GM12878 (cell line): ENCODE measurements at regions not wholly inside any gene's neighbourhood (a gene's known extent, or its start where the extent isn't known, plus 50 kb on each side); places are given as distances from the start of the nearest gene placed in this dataset.

Source experiments
- ATAC-seq: fragments of 200-7000 bp; cut with Tn5 transposase; 3 replicates; pipeline ENCODE4 v1.9.1; 2020; ENCODE audit warnings: mild to moderate bottlenecking, moderate library complexity
- BruUV-seq: library from RNA; stranded (reverse); fragments of 400-500 nt; replicated peaks from 2 replicates; lab custom pipeline; 2021; lab: Mats Ljungman, UMichigan
- CTCF ChIA-PET: fragments of 300-600 bp; sonication (Branson Sonifier 250); formaldehyde crosslinking; extraction: SDS; loops from one replicate; lab custom pipeline; 2021; ENCODE audit warnings: inconsistent platforms; lab: Yijun Ruan, JAX
- POLR2A ChIA-PET: fragments of 350-600 bp; formaldehyde crosslinking; extraction: SDS; loops from one replicate; lab custom pipeline; 2021; ENCODE audit warnings: inconsistent platforms; lab: Charles Lee
- RAD21 ChIA-PET: fragments of 300-600 bp; sonication (Branson Sonifier 250); formaldehyde crosslinking; loops from one replicate; lab custom pipeline; 2023; ENCODE audit warnings: antibody characterized with exemption; ENCODE audit not compliant: unreplicated experiment; lab: Charles Lee
- SMC1A ChIA-PET: fragments of 300-600 bp; sonication (Branson Sonifier 250); formaldehyde crosslinking; loops from one replicate; lab custom pipeline; 2023; ENCODE audit not compliant: unreplicated experiment, uncharacterized antibody; lab: Charles Lee
- DNase-seq: peaks from one replicate; pipeline ENCODE4 v3.0.0-alpha.2; 2011; ENCODE audit warnings: low read depth, low spot score
- FAIRE-seq: peaks from 3 replicates; lab custom pipeline; 2011; peaks lifted over from hg19 to GRCh38; lab: Jason Lieb, UNC
- H2AFZ ChIP-seq: 2 replicates; pipeline ENCODE4 v1.6.0; 2011; ENCODE audit warnings: low read depth, low read length, control low read depth; ENCODE audit not compliant: control insufficient read depth
- H3K27ac ChIP-seq: 2 replicates; pipeline ENCODE4 v1.5.1; 2011; ENCODE audit warnings: control low read depth; ENCODE audit not compliant: control insufficient read depth, insufficient read depth
- H3K27me3 ChIP-seq, 2 experiments: replicated peaks in 1 of 2; 2 replicates each; pipeline versions ENCODE4 v1.6.0 to v1.6.1; 2011; ENCODE audit warnings: low read length in 1 of 2; ENCODE audit not compliant: control insufficient read depth in 2 of 2, insufficient read depth in 2 of 2
- H3K36me3 ChIP-seq, 2 experiments: 2 replicates each; pipeline ENCODE4 v1.5.1; 2011; ENCODE audit warnings: low read length in 1 of 2; ENCODE audit not compliant: control insufficient read depth in 2 of 2, insufficient read depth in 2 of 2
- H3K4me1 ChIP-seq: 2 replicates; pipeline ENCODE4 v1.6.1; 2011; ENCODE audit warnings: mild to moderate bottlenecking, low read length, moderate library complexity, mixed read lengths; ENCODE audit not compliant: control insufficient read depth, insufficient read depth
- H3K4me2 ChIP-seq: 2 replicates; pipeline ENCODE4 v1.6.0; 2011; ENCODE audit warnings: control low read depth; ENCODE audit not compliant: control insufficient read depth, insufficient read depth
- H3K4me3 ChIP-seq: fragments of 200-600 bp; sonication (generic); 2 replicates; pipeline ENCODE4 v1.5.1; 2016
- H3K79me2 ChIP-seq: 2 replicates; pipeline ENCODE4 v1.6.0; 2011; ENCODE audit warnings: low read length; ENCODE audit not compliant: control insufficient read depth, insufficient read depth
- H3K9ac ChIP-seq: 2 replicates; pipeline ENCODE4 v1.8.0; 2011; ENCODE audit warnings: low read length, control low read depth, mixed read lengths; ENCODE audit not compliant: control insufficient read depth, insufficient read depth
- H3K9me3 ChIP-seq: replicated peaks from 3 replicates; pipeline ENCODE4 v1.5.1; 2011; ENCODE audit warnings: mild to moderate bottlenecking, low read length; ENCODE audit not compliant: control insufficient read depth, insufficient read depth
- H4K20me1 ChIP-seq: 2 replicates; pipeline ENCODE4 v1.6.0; 2011; ENCODE audit not compliant: control insufficient read depth, insufficient read depth
- BACH1 ChIP-seq: fragments of 450-650 bp; IDR thresholded peaks from 2 replicates; pipeline ENCODE4 v1.6.1; 2017; ENCODE audit warnings: mild to moderate bottlenecking, borderline replicate concordance
- BRCA1 ChIP-seq: IDR thresholded peaks from 2 replicates; pipeline ENCODE4 v1.6.1; 2011; ENCODE audit warnings: low read depth, low read length, improper control_type of control experiment
- CBX5 ChIP-seq: sonication (generic); IDR thresholded peaks from 2 replicates; pipeline ENCODE4 v1.6.1; 2016; ENCODE audit warnings: low read depth, moderate library complexity, mild to moderate bottlenecking, inconsistent platforms
- CHD2 ChIP-seq: IDR thresholded peaks from 2 replicates; pipeline ENCODE4 v1.6.1; 2011; ENCODE audit warnings: low read depth, low read length, improper control_type of control experiment, borderline replicate concordance
- CHD4 ChIP-seq: fragments of 200-600 bp; sonication (generic); IDR thresholded peaks from 2 replicates; pipeline ENCODE4 v1.6.1; 2016; ENCODE audit warnings: mild to moderate bottlenecking
- DPF2 ChIP-seq: fragments of 450-650 bp; IDR thresholded peaks from 2 replicates; pipeline ENCODE4 v1.6.1; 2017; ENCODE audit warnings: mild to moderate bottlenecking
- GATAD2B ChIP-seq: fragments of 450-650 bp; conservative IDR thresholded peaks from 2 replicates; pipeline ENCODE4 v1.6.1; 2017; ENCODE audit warnings: low read depth, mild to moderate bottlenecking, moderate library complexity
- HDGF ChIP-seq: fragments of 450-650 bp; IDR thresholded peaks from 2 replicates; pipeline ENCODE4 v1.6.1; 2016; ENCODE audit warnings: antibody characterized with exemption
- NR2F1 ChIP-seq: fragments of 450-650 bp; conservative IDR thresholded peaks from 2 replicates; pipeline ENCODE4 v1.6.1; 2017; ENCODE audit warnings: mild to moderate bottlenecking
- NRF1 ChIP-seq: conservative IDR thresholded peaks from 2 replicates; pipeline ENCODE4 v1.6.1; 2011; ENCODE audit warnings: mild to moderate bottlenecking, low read depth, low read length, improper control_type of control experiment
- PAX8 ChIP-seq: fragments of 450-650 bp; IDR thresholded peaks from 2 replicates; pipeline ENCODE4 v1.6.1; 2017; ENCODE audit warnings: mild to moderate bottlenecking, moderate library complexity
- PML ChIP-seq: IDR thresholded peaks from 2 replicates; pipeline ENCODE4 v1.6.1; 2012; ENCODE audit warnings: low read length, inconsistent platforms
- RFX5 ChIP-seq: IDR thresholded peaks from 2 replicates; pipeline ENCODE4 v1.6.1; 2011; ENCODE audit warnings: low read depth, low read length, improper control_type of control experiment
- SIN3A ChIP-seq: IDR thresholded peaks from 2 replicates; pipeline ENCODE4 v1.6.1; 2012; ENCODE audit warnings: low read depth, low read length, improper control_type of control experiment
- SMAD1 ChIP-seq: fragments of 450-650 bp; IDR thresholded peaks from 2 replicates; pipeline ENCODE4 v1.6.1; 2018; ENCODE audit warnings: mild to moderate bottlenecking, low read depth; ENCODE audit not compliant: partially characterized antibody
- SMAD5 ChIP-seq: IDR thresholded peaks from 2 replicates; pipeline ENCODE4 v1.6.1; 2016; ENCODE audit warnings: antibody characterized with exemption, low read depth
- SRF ChIP-seq, 2 experiments: IDR thresholded peaks; 2 replicates each; pipeline ENCODE4 v1.6.1; 2011; ENCODE audit warnings: low read depth in 2 of 2, low read length in 2 of 2, mild to moderate bottlenecking in 1 of 2, moderate library complexity in 1 of 2
- TARDBP ChIP-seq: IDR thresholded peaks from 2 replicates; pipeline ENCODE4 v1.6.1; 2016; ENCODE audit warnings: borderline replicate concordance
- TBL1XR1 ChIP-seq: IDR thresholded peaks from 2 replicates; pipeline ENCODE4 v1.6.1; 2012; ENCODE audit warnings: low read depth, low read length, improper control_type of control experiment
- YY1 ChIP-seq: IDR thresholded peaks from 2 replicates; pipeline ENCODE4 v1.6.1; 2011; ENCODE audit warnings: low read depth, mild to moderate bottlenecking, low read length
- WGBS: methylation state at CpG from one replicate; pipeline ENCODE4 v1.1.6; 2016; ENCODE audit warnings: low lambda C conversion rate; ENCODE audit not compliant: insufficient replicate concordance, insufficient coverage; ENCODE audit errors: missing lambda C conversion rate; 5-methylcytosine and 5-hydroxymethylcytosine counted together
- in situ Hi-C: fragments of 300-500 bp; cut with MboI; formaldehyde crosslinking; loops from 9 replicates; pipeline ENCODE4 v1.14.3; 2018; ENCODE audit warnings: mixed read lengths
- intact Hi-C: fragments of 100-400 bp; cut with micrococcal nuclease; formaldehyde crosslinking; loops from one replicate; pipeline ENCODE4 v1.14.2; 2022; ENCODE audit not compliant: unreplicated experiment

DNA sequence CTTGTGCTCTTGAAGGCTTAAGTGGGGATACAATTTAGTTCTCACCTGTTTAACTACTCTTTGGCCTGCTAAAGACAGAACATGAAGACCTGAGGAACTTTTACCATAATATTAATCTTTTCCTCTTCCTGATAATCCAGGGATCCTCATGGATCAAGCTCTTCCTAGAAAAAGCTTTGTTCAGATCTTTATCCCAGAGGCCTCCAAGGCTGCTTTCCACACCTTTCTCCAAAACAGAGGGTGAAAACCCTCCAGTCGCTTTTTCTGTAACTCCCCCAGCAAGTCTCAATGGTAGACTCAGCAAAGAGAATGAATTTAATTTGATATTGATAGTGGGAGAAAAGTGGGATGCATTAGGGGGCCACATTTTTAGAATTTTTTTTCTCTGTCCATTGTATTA, 203.6 kb downstream of the CGGBP1 start:
- ATAC-seq (no peak), FAIRE-seq (no peak), DNase-seq (no peak)
- TF ChIP-seq SMAD5 (no peak), SMAD1 (no peak)
- SMC1A ChIA-PET: no interaction called here
- POLR2A ChIA-PET: no interaction called here
- H2AFZ ChIP-seq: no peak overlapping the region
- 53% methylated on average over 1 of the region's 1 CpG for WGBS
- H3K9ac ChIP-seq: no peak overlapping the region
- H3K27ac ChIP-seq: no peak overlapping the region
- BruUV-seq: no TSS peak
- no peaks in the 10 kb centered on the region for H3K9me3 ChIP-seq
- H3K4me1 ChIP-seq: no peaks in the 10 kb centered on the region
- in situ Hi-C loops (no loop called here), intact Hi-C loops (no loop called here)
- H3K4me2 ChIP-seq: no peak overlapping the region
- no peaks in the 10 kb centered on the region for H4K20me1 ChIP-seq
- H3K4me3 ChIP-seq: no peak overlapping the region
- RAD21 ChIA-PET: no interaction called here
- H3K27me3 ChIP-seq: no peaks in the 10 kb centered on the region
- H3K79me2 ChIP-seq: no peaks in the 10 kb centered on the region
- CTCF ChIA-PET: no interaction called here
- H3K36me3 ChIP-seq: no peaks in the 10 kb centered on the region

DNA sequence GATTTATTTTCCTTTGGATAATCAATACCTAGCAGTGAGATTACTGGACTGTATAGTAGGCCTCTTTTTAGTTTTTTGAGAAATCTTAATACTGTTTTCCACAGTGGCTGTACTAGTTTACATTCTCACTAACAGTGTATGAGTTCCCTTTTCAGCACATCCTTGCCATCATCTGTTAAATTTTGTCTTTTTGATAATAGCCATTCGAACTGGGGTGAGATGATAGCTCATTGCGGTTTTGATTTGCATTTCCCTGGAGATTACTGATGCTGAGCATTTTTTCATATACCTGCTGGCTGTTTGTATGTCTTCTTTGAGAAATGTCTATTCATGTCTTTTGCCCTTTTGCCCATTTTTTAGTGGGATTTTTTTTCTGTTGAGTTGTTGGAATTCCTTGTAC, 210.8 kb downstream of the CGGBP1 start:
- FAIRE-seq (no peak), DNase-seq (no peak), ATAC-seq (no peak)
- H3K27me3 ChIP-seq: no peaks in the 10 kb centered on the region
- no peak overlapping the region for H3K4me3 ChIP-seq
- H4K20me1 ChIP-seq: no peaks in the 10 kb centered on the region
- no peaks in the 10 kb centered on the region for H3K36me3 ChIP-seq
- no peak overlapping the region for H3K27ac ChIP-seq
- intact Hi-C loops (no loop called here), in situ Hi-C loops (no loop called here)
- no peak overlapping the region for H3K9ac ChIP-seq
- RAD21 ChIA-PET: no interaction called here
- no peak overlapping the region for H3K4me2 ChIP-seq
- no peak for TF ChIP-seq TBL1XR1
- no peak for TF ChIP-seq HDGF
- no peak for TF ChIP-seq GATAD2B
- TF ChIP-seq SRF (IDR thresholded peaks at IDR 0.05; ENCODE audit: low read depth in 2 of 2, low read length in 2 of 2): no peak
- no peak for TF ChIP-seq BACH1
- TF ChIP-seq TARDBP: no peak
- no peak for TF ChIP-seq PAX8
- TF ChIP-seq NRF1: no peak
- TF ChIP-seq PML: no peak
- no peak for TF ChIP-seq YY1
- TF ChIP-seq CHD4: no peak
- no peak for TF ChIP-seq BRCA1
- no peak for TF ChIP-seq DPF2
- no peak for TF ChIP-seq CBX5
- no peak for TF ChIP-seq CHD2
- TF ChIP-seq NR2F1: no peak
- no peak for TF ChIP-seq RFX5
- no peak for TF ChIP-seq SIN3A
- BruUV-seq: no TSS peak
- no peaks in the 10 kb centered on the region for H3K79me2 ChIP-seq
- CTCF ChIA-PET: no interaction called here
- POLR2A ChIA-PET: no interaction called here
- WGBS: 10% methylated on average over 2 of the region's 2 CpGs
- no peak overlapping the region for H2AFZ ChIP-seq
- SMC1A ChIA-PET: no interaction called here
- H3K4me1 ChIP-seq: no peaks in the 10 kb centered on the region
- H3K9me3 ChIP-seq: no peaks in the 10 kb centered on the region
